Tibial nerve (tissue), 4 donors: ENCODE measurements at regions not wholly inside any gene's neighbourhood (a gene's known extent, or its start where the extent isn't known, plus 50 kb on each side); places are given as distances from the start of the nearest gene placed in this dataset.

ENCODE experiments used
- EP300 ChIP-seq, 2 donors: sonication (generic); formaldehyde crosslinking; IDR thresholded peaks; one replicate each; pipeline ENCODE4 v1.6.1; 2017; ENCODE audit warnings: antibody characterized with exemption in 2 of 2, mild to moderate bottlenecking in 1 of 2
- POLR2A ChIP-seq, 2 donors: fragments of 450-650 bp; IDR thresholded peaks; one replicate each; pipeline ENCODE4 v1.6.1; 2017; ENCODE audit warnings: antibody characterized with exemption in 2 of 2, mild to moderate bottlenecking in 2 of 2, moderate library complexity in 2 of 2
- TF ChIP-seq, protein P1 (sequence below), 5 experiments: fragments of 200-600 bp in 3 of 5; fragments of 450-650 bp in 2 of 5; sonication (generic) in 3 of 5; IDR thresholded peaks; one replicate each; pipeline ENCODE4 v1.5.1; 2016 to 2019; ENCODE audit warnings: antibody characterized with exemption in 5 of 5, mild to moderate bottlenecking in 3 of 5, moderate library complexity in 2 of 5

DNA sequence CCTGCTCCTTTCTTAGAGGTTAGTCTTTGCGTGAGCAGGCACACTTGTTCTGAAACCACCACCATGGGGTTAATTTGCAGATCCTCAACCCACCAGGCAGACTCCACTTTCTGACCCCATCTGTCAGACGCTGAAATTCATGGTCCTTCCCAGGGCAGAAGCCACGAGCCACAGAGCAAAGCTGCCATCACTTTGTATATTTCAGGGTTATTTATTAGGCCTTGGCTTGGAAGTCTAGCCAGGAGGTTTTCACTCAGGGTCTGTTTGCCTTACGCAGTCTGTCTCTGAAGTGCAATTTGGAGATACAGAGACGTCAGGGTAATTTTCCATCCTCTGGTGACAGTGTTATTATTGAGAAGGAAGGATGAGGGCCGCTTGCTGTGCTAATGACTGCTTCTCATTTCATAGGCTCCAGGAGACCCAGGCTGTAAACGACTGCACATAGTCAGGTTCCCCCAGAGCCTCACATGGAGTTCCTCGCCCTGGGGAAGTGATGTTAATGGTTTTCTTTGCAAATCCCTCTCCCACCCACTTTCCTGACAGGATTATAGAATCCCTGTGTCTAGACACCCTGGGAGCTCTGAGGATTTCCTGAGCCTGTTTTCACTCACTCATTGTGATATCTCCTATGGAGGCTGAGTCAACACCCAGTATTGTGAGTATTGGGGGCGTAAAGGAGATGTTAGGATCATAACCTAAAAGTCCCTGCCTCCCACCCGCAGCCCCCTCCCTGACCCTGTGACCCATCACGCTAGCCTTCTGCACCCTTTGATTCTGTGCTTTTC, 269.0 kb downstream of the ABCC12 start:
- TF ChIP-seq, protein P1, sequence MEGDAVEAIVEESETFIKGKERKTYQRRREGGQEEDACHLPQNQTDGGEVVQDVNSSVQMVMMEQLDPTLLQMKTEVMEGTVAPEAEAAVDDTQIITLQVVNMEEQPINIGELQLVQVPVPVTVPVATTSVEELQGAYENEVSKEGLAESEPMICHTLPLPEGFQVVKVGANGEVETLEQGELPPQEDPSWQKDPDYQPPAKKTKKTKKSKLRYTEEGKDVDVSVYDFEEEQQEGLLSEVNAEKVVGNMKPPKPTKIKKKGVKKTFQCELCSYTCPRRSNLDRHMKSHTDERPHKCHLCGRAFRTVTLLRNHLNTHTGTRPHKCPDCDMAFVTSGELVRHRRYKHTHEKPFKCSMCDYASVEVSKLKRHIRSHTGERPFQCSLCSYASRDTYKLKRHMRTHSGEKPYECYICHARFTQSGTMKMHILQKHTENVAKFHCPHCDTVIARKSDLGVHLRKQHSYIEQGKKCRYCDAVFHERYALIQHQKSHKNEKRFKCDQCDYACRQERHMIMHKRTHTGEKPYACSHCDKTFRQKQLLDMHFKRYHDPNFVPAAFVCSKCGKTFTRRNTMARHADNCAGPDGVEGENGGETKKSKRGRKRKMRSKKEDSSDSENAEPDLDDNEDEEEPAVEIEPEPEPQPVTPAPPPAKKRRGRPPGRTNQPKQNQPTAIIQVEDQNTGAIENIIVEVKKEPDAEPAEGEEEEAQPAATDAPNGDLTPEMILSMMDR (IDR thresholded peaks at IDR 0.05): no peak
- TF ChIP-seq EP300 (IDR thresholded peaks at IDR 0.05) (no peak), POLR2A (IDR thresholded peaks at IDR 0.05) (no peak)
